ENCODE measurements at regions not wholly inside any gene's neighbourhood (a gene's known extent, or its start where the extent isn't known, plus 50 kb on each side); places are given as distances from the start of the nearest gene placed in this dataset.

- H3K4me3 ChIP-seq (ENCODE audit: low read length in 2 of 2): no peak overlapping the region
- H3K4me1 Mint-ChIP-seq: no peaks in the 10 kb centered on the region
- H3K9me3 ChIP-seq (ENCODE audit: control insufficient read depth in 1 of 2, low read length in 2 of 2): no peaks in the 10 kb centered on the region
- H3K36me3 ChIP-seq (ENCODE audit: insufficient read depth, low read length): no peaks in the 10 kb centered on the region
- H3K27me3 Mint-ChIP-seq: peaks cover 6 to 17% of the 10 kb centered on the region in 2 donors
- H3K9me3 Mint-ChIP-seq: peaks cover 0 to 3% (median 0%) of the 10 kb centered on the region in 8 donors
- no peaks in the 10 kb centered on the region for H3K4me1 ChIP-seq (ENCODE audit: insufficient read depth, low read length)
- no peak overlapping the region for H3K27ac ChIP-seq (ENCODE audit: low read depth, low read length)
- H3K27ac Mint-ChIP-seq: no peak overlapping the region
- ChIA-PET CTCF (ENCODE audit: partially characterized antibody) (no interaction called here), POLR2A (ENCODE audit: partially characterized antibody) (no interaction called here)
- no peaks in the 10 kb centered on the region for H3K27me3 ChIP-seq (ENCODE audit: insufficient read depth, low read length)
- no peak overlapping the region for H3K4me3 Mint-ChIP-seq
- H3K36me3 Mint-ChIP-seq: no peaks in the 10 kb centered on the region
- intact Hi-C loops (cut with micrococcal nuclease): no loop called here
- DNase-seq: no peak
These were observed 80.2 kb upstream of the ASIC2 start for GRCh38 chr17:33373273-33373672.

DNA sequence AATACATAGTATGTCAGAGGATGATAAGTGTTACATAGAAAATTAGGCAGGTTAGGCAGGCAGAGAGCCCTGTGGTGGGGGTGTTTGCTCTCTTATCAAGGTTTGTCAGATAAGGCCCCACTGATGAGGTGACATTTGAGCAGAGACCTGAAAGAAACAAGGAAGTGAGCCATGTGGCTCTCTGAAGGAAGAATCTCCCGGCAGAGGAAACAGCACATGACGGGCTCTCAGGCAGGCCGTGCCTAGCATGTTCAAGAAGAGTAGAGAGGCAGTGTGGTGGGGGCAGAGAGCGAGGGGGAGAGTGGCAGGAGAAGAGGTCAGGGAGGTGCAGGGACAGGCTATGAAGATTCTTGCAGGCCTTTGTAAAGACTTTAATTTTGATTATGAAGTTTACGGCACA, 82.0 kb upstream of the ASIC2 start:
- Histone ChIP-seq H3K27ac (ENCODE audit: low read depth, low read length) (no peak overlapping the region), H3K36me3 (ENCODE audit: insufficient read depth, low read length) (no peaks in the 10 kb centered on the region), H3K4me1 (ENCODE audit: insufficient read depth, low read length) (no peaks in the 10 kb centered on the region), H3K9me3 (ENCODE audit: control insufficient read depth in 1 of 2, low read length in 2 of 2) (no peaks in the 10 kb centered on the region), H3K27me3 (ENCODE audit: insufficient read depth, low read length) (no peaks in the 10 kb centered on the region), H3K4me3 (ENCODE audit: low read length in 2 of 2) (no peak overlapping the region)
- no peak overlapping the region for H3K27ac Mint-ChIP-seq
- CTCF ChIA-PET (ENCODE audit: partially characterized antibody): no interaction called here
- peaks cover 10% of the 10 kb centered on the region in 2 donors for H3K27me3 Mint-ChIP-seq
- POLR2A ChIA-PET (ENCODE audit: partially characterized antibody): no interaction called here
- no peaks in the 10 kb centered on the region for H3K9me3 Mint-ChIP-seq
- H3K36me3 Mint-ChIP-seq: no peaks in the 10 kb centered on the region
- H3K4me1 Mint-ChIP-seq: no peaks in the 10 kb centered on the region
- intact Hi-C loops (cut with micrococcal nuclease): no loop called here
- H3K4me3 Mint-ChIP-seq: no peak overlapping the region
- DNase-seq: no peak

DNA sequence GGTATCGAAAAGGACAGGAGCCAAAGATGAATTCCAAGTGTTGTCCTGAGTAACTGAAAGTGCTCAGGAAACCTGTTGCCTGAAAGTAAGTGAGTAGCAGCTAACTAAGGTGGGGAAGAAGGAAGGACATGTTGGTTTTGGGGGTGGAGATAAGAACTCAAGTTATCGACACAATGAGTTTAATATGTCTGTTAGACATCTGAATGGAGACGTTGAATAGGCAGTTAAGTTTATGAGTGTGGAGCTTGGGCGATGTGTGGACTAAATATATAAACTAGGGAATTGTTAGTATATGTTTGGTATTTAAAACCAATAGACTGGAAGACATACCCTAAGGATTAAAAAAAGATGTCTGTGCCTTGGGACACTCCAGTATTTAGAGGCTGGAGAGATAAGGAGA, 82.7 kb upstream of the ASIC2 start:
- no peak overlapping the region for H3K4me3 Mint-ChIP-seq
- POLR2A ChIA-PET (ENCODE audit: partially characterized antibody): no interaction called here
- H3K36me3 ChIP-seq (ENCODE audit: insufficient read depth, low read length): no peaks in the 10 kb centered on the region
- intact Hi-C loops (cut with micrococcal nuclease): no loop called here
- H3K27ac ChIP-seq (ENCODE audit: low read depth, low read length): no peak overlapping the region
- H3K36me3 Mint-ChIP-seq: no peaks in the 10 kb centered on the region
- no peaks in the 10 kb centered on the region for H3K9me3 Mint-ChIP-seq
- no peaks in the 10 kb centered on the region for H3K4me1 Mint-ChIP-seq
- no peaks in the 10 kb centered on the region for H3K4me1 ChIP-seq (ENCODE audit: insufficient read depth, low read length)
- H3K9me3 ChIP-seq (ENCODE audit: control insufficient read depth in 1 of 2, low read length in 2 of 2): no peaks in the 10 kb centered on the region
- DNase-seq: no peak
- H3K27me3 Mint-ChIP-seq: peaks cover 10% of the 10 kb centered on the region in 2 donors
- H3K27me3 ChIP-seq (ENCODE audit: insufficient read depth, low read length): no peaks in the 10 kb centered on the region
- no peak overlapping the region for H3K27ac Mint-ChIP-seq
- H3K4me3 ChIP-seq (ENCODE audit: low read length in 2 of 2): no peak overlapping the region
- CTCF ChIA-PET (ENCODE audit: partially characterized antibody): no interaction called here

- DNase-seq: no peak
- ChIA-PET POLR2A (ENCODE audit: partially characterized antibody) (no interaction called here), CTCF (ENCODE audit: partially characterized antibody) (no interaction called here)
- H3K4me3 Mint-ChIP-seq: no peak overlapping the region
- no peaks in the 10 kb centered on the region for H3K9me3 ChIP-seq (ENCODE audit: control insufficient read depth in 1 of 2, low read length in 2 of 2)
- no peaks in the 10 kb centered on the region for H3K36me3 Mint-ChIP-seq
- no peaks in the 10 kb centered on the region for H3K9me3 Mint-ChIP-seq
- H3K4me3 ChIP-seq (ENCODE audit: low read length in 2 of 2): no peak overlapping the region
- intact Hi-C loops (cut with micrococcal nuclease): no loop called here
- no peak overlapping the region for H3K27ac Mint-ChIP-seq
- H3K4me1 ChIP-seq (ENCODE audit: insufficient read depth, low read length): no peaks in the 10 kb centered on the region
- no peaks in the 10 kb centered on the region for H3K4me1 Mint-ChIP-seq
- H3K36me3 ChIP-seq (ENCODE audit: insufficient read depth, low read length): no peaks in the 10 kb centered on the region
- no peak overlapping the region for H3K27ac ChIP-seq (ENCODE audit: low read depth, low read length)
- H3K27me3 ChIP-seq (ENCODE audit: insufficient read depth, low read length): no peaks in the 10 kb centered on the region
- H3K27me3 Mint-ChIP-seq: peaks cover 3 to 7% of the 10 kb centered on the region in 2 donors
These were observed 84.9 kb upstream of the ASIC2 start for GRCh38 chr17:33377837-33378595.

GRCh38 chr17:33381201-33381600, 88.1 kb upstream of the ASIC2 start:
- no peak overlapping the region for H3K27ac ChIP-seq (ENCODE audit: low read depth, low read length)
- no peaks in the 10 kb centered on the region for H3K27me3 ChIP-seq (ENCODE audit: insufficient read depth, low read length)
- intact Hi-C loops (cut with micrococcal nuclease): no loop called here
- no peaks in the 10 kb centered on the region for H3K9me3 ChIP-seq (ENCODE audit: control insufficient read depth in 1 of 2, low read length in 2 of 2)
- peaks cover 3 to 6% of the 10 kb centered on the region in 2 donors for H3K27me3 Mint-ChIP-seq
- no peaks in the 10 kb centered on the region for H3K4me1 Mint-ChIP-seq
- CTCF ChIA-PET (ENCODE audit: partially characterized antibody): no interaction called here
- no peaks in the 10 kb centered on the region for H3K4me1 ChIP-seq (ENCODE audit: insufficient read depth, low read length)
- H3K36me3 Mint-ChIP-seq: no peaks in the 10 kb centered on the region
- H3K27ac Mint-ChIP-seq: no peak overlapping the region
- no peaks in the 10 kb centered on the region for H3K36me3 ChIP-seq (ENCODE audit: insufficient read depth, low read length)
- H3K4me3 Mint-ChIP-seq: no peak overlapping the region
- no peaks in the 10 kb centered on the region for H3K9me3 Mint-ChIP-seq
- POLR2A ChIA-PET (ENCODE audit: partially characterized antibody): no interaction called here
- DNase-seq: no peak
- no peak overlapping the region for H3K4me3 ChIP-seq (ENCODE audit: low read length in 2 of 2)

- no peak overlapping the region for H3K27ac Mint-ChIP-seq
- POLR2A ChIA-PET (ENCODE audit: partially characterized antibody): no interaction called here
- H3K36me3 Mint-ChIP-seq: no peaks in the 10 kb centered on the region
- intact Hi-C loops (cut with micrococcal nuclease): no loop called here
- no peaks in the 10 kb centered on the region for H3K4me1 Mint-ChIP-seq
- no peak overlapping the region for H3K4me3 ChIP-seq (ENCODE audit: low read length in 2 of 2)
- H3K27me3 Mint-ChIP-seq: peaks cover 2 to 8% of the 10 kb centered on the region in 2 donors
- no peaks in the 10 kb centered on the region for H3K4me1 ChIP-seq (ENCODE audit: insufficient read depth, low read length)
- H3K36me3 ChIP-seq (ENCODE audit: insufficient read depth, low read length): no peaks in the 10 kb centered on the region
- DNase-seq: no peak
- no peak overlapping the region for H3K27ac ChIP-seq (ENCODE audit: low read depth, low read length)
- H3K9me3 Mint-ChIP-seq: no peaks in the 10 kb centered on the region
- no peaks in the 10 kb centered on the region for H3K27me3 ChIP-seq (ENCODE audit: insufficient read depth, low read length)
- H3K4me3 Mint-ChIP-seq: no peak overlapping the region
- CTCF ChIA-PET (ENCODE audit: partially characterized antibody): no interaction called here
- H3K9me3 ChIP-seq (ENCODE audit: control insufficient read depth in 1 of 2, low read length in 2 of 2): no peaks in the 10 kb centered on the region
These were observed 90.5 kb upstream of the ASIC2 start for GRCh38 chr17:33383488-33384023.

- Mint-ChIP-seq H3K36me3 (no peaks in the 10 kb centered on the region), H3K4me1 (no peaks in the 10 kb centered on the region), H3K4me3 (no peak overlapping the region), H3K27ac (no peak overlapping the region), H3K27me3 (peaks cover 2 to 9% of the 10 kb centered on the region in 2 donors), H3K9me3 (no peaks in the 10 kb centered on the region)
- no peaks in the 10 kb centered on the region for H3K9me3 ChIP-seq (ENCODE audit: control insufficient read depth in 1 of 2, low read length in 2 of 2)
- POLR2A ChIA-PET (ENCODE audit: partially characterized antibody): no interaction called here
- CTCF ChIA-PET (ENCODE audit: partially characterized antibody): no interaction called here
- H3K4me3 ChIP-seq (ENCODE audit: low read length in 2 of 2): no peak overlapping the region
- intact Hi-C loops (cut with micrococcal nuclease): no loop called here
- H3K27ac ChIP-seq (ENCODE audit: low read depth, low read length): no peak overlapping the region
- no peaks in the 10 kb centered on the region for H3K36me3 ChIP-seq (ENCODE audit: insufficient read depth, low read length)
- no peaks in the 10 kb centered on the region for H3K4me1 ChIP-seq (ENCODE audit: insufficient read depth, low read length)
- H3K27me3 ChIP-seq (ENCODE audit: insufficient read depth, low read length): no peaks in the 10 kb centered on the region
- DNase-seq: no peak
These were observed 92.0 kb upstream of the ASIC2 start for GRCh38 chr17:33385133-33385532.

All from CD4-positive, alpha-beta memory T cell (primary cell).